ENCODE measurements at regions not wholly inside any gene's neighbourhood (a gene's known extent, or its start where the extent isn't known, plus 50 kb on each side); places are given as distances from the start of the nearest gene placed in this dataset.

DNA sequence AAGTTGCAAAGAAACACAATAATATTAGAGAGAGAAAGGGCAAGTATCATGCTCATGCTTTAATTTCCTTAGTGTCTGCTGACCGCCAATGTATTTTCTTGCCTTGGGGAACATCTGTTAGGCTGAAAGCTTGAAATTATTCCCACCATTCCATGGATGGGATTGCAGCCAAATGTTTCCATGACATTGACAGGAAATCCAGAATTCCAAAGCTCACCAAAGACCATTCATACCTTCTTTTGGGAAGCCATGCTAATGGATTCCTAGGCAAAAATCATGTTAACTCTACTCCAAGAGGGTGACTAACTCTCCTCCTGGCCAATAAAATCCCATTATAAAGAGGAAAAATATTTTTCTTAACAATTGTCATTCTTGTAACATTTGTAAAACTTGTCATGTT is 661.4 kb upstream of the FAT3 start:
- H3K27ac Mint-ChIP-seq (ENCODE audit: unreplicated experiment), result no peak overlapping the region
- no peak overlapping the region for H3K4me3 Mint-ChIP-seq (ENCODE audit: unreplicated experiment)
- no peaks in the 10 kb centered on the region for H3K36me3 Mint-ChIP-seq (ENCODE audit: low read depth, unreplicated experiment)
- no peak for DNase-seq (ENCODE audit: low spot score)
- TF ChIP-seq, protein P1, sequence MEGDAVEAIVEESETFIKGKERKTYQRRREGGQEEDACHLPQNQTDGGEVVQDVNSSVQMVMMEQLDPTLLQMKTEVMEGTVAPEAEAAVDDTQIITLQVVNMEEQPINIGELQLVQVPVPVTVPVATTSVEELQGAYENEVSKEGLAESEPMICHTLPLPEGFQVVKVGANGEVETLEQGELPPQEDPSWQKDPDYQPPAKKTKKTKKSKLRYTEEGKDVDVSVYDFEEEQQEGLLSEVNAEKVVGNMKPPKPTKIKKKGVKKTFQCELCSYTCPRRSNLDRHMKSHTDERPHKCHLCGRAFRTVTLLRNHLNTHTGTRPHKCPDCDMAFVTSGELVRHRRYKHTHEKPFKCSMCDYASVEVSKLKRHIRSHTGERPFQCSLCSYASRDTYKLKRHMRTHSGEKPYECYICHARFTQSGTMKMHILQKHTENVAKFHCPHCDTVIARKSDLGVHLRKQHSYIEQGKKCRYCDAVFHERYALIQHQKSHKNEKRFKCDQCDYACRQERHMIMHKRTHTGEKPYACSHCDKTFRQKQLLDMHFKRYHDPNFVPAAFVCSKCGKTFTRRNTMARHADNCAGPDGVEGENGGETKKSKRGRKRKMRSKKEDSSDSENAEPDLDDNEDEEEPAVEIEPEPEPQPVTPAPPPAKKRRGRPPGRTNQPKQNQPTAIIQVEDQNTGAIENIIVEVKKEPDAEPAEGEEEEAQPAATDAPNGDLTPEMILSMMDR (IDR thresholded peaks at IDR 0.05; ENCODE audit: unreplicated experiment), result no peak
- no peaks in the 10 kb centered on the region for H3K27me3 Mint-ChIP-seq (ENCODE audit: unreplicated experiment)
- H3K9me3 Mint-ChIP-seq (ENCODE audit: unreplicated experiment), result no peaks in the 10 kb centered on the region
- H3K4me1 Mint-ChIP-seq (ENCODE audit: unreplicated experiment), result no peaks in the 10 kb centered on the region

GRCh38 chr11:91560434-91560833 is 664.2 kb upstream of the FAT3 start:
- no peak for DNase-seq (ENCODE audit: low spot score)
- Mint-ChIP-seq H3K27me3 (ENCODE audit: unreplicated experiment) (no peaks in the 10 kb centered on the region), H3K4me1 (ENCODE audit: unreplicated experiment) (no peaks in the 10 kb centered on the region), H3K9me3 (ENCODE audit: unreplicated experiment) (no peaks in the 10 kb centered on the region), H3K4me3 (ENCODE audit: unreplicated experiment) (no peak overlapping the region), H3K36me3 (ENCODE audit: low read depth, unreplicated experiment) (no peaks in the 10 kb centered on the region), H3K27ac (ENCODE audit: unreplicated experiment) (no peak overlapping the region)
- TF ChIP-seq, protein P1 (IDR thresholded peaks at IDR 0.05; ENCODE audit: unreplicated experiment), result no peak

DNA sequence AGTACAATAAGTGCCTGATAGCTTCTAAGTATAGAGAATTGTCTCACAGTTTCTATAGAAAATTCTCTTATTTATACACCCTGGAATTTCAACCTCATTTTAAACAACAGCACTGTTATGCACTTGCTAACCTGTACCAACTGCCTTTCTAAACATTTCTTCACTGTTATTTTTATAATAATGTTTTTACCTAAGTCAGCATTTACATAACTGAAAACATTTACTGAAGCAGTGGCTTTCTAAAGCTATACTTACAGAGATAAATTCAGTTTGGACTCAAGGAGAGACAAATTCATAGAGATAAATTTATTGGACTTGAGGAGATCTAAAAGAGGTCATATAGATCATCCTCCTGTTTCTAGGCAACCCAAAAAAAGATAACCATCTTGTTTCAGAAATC is 686.6 kb upstream of the FAT3 start:
- Mint-ChIP-seq H3K27ac (ENCODE audit: unreplicated experiment) (no peak overlapping the region), H3K27me3 (ENCODE audit: unreplicated experiment) (no peaks in the 10 kb centered on the region), H3K9me3 (ENCODE audit: unreplicated experiment) (peaks cover 8% of the 10 kb centered on the region), H3K4me3 (ENCODE audit: unreplicated experiment) (no peak overlapping the region), H3K36me3 (ENCODE audit: low read depth, unreplicated experiment) (peaks cover 8% of the 10 kb centered on the region), H3K4me1 (ENCODE audit: unreplicated experiment) (peaks cover 8% of the 10 kb centered on the region)
- no peak for DNase-seq (ENCODE audit: low spot score)
- TF ChIP-seq, protein P1 (IDR thresholded peaks at IDR 0.05; ENCODE audit: unreplicated experiment), result no peak

DNA sequence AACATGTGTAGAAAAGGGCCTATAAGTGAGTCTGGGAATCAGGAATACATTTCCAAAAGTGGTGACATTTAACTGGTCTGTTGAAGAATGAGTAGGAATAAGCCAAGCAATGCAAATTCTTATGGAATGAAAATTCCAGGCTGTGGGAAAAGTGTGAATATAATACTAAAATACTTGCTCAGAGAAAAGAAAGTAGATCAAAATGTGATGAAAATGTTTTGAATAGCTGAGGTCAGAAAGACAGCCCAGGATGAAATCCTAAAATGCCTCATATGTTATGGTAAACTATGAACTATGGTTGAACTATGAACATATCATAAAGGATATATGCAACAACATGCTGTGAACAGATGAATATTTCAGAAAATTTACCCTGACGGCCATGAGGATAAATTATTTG is 688.3 kb upstream of the FAT3 start:
- peaks cover 8% of the 10 kb centered on the region for H3K36me3 Mint-ChIP-seq (ENCODE audit: low read depth, unreplicated experiment)
- H3K27me3 Mint-ChIP-seq (ENCODE audit: unreplicated experiment), result no peaks in the 10 kb centered on the region
- H3K27ac Mint-ChIP-seq (ENCODE audit: unreplicated experiment), result no peak overlapping the region
- H3K4me3 Mint-ChIP-seq (ENCODE audit: unreplicated experiment), result no peak overlapping the region
- peaks cover 8% of the 10 kb centered on the region for H3K4me1 Mint-ChIP-seq (ENCODE audit: unreplicated experiment)
- DNase-seq (ENCODE audit: low spot score), result no peak
- H3K9me3 Mint-ChIP-seq (ENCODE audit: unreplicated experiment), result peaks cover 8% of the 10 kb centered on the region
- TF ChIP-seq, protein P1 (IDR thresholded peaks at IDR 0.05; ENCODE audit: unreplicated experiment), result no peak

GRCh38 chr11:91528965-91529364 is 695.7 kb upstream of the FAT3 start:
- DNase-seq (ENCODE audit: low spot score), result no peak
- H3K9me3 Mint-ChIP-seq (ENCODE audit: unreplicated experiment), result peaks cover 8% of the 10 kb centered on the region
- TF ChIP-seq, protein P1 (IDR thresholded peaks at IDR 0.05; ENCODE audit: unreplicated experiment), result no peak
- H3K27me3 Mint-ChIP-seq (ENCODE audit: unreplicated experiment), result no peaks in the 10 kb centered on the region
- no peak overlapping the region for H3K27ac Mint-ChIP-seq (ENCODE audit: unreplicated experiment)
- no peak overlapping the region for H3K4me3 Mint-ChIP-seq (ENCODE audit: unreplicated experiment)
- H3K4me1 Mint-ChIP-seq (ENCODE audit: unreplicated experiment), result no peaks in the 10 kb centered on the region
- H3K36me3 Mint-ChIP-seq (ENCODE audit: low read depth, unreplicated experiment), result peaks cover 7% of the 10 kb centered on the region
